H1 (cell line): ENCODE measurements at regions not wholly inside any gene's neighbourhood (a gene's known extent, or its start where the extent isn't known, plus 50 kb on each side); places are given as distances from the start of the nearest gene placed in this dataset.

Experiments
- CTCF ChIA-PET: fragments of 300-600 bp; sonication (Branson Sonifier 250); formaldehyde crosslinking; loops from one replicate; lab custom pipeline; 2021; ENCODE audit not compliant: partially characterized antibody; lab: Charles Lee
- POLR2A ChIA-PET: fragments of 300-600 bp; sonication (Branson Sonifier 250); formaldehyde crosslinking; loops from one replicate; lab custom pipeline; 2021; ENCODE audit warnings: inconsistent platforms; ENCODE audit not compliant: partially characterized antibody; lab: Charles Lee
- DNase-seq, 2 experiments: peaks; one replicate each; pipeline versions ENCODE4 v3.0.0 to v3.0.0-alpha.2; 2010 to 2022; ENCODE audit warnings: low spot score in 2 of 2, low read depth in 1 of 2, mixed read lengths in 1 of 2
- FAIRE-seq: peaks from 2 replicates; lab custom pipeline; 2011; peaks lifted over from hg19 to GRCh38; lab: Jason Lieb, UNC
- H2AFZ ChIP-seq: 2 replicates; pipeline ENCODE4 v1.8.1; 2012; ENCODE audit warnings: low read length, inconsistent platforms
- H2AK5ac ChIP-seq: 2 replicates; pipeline ENCODE4 v1.6.1; 2013; ENCODE audit warnings: low read depth, low read length
- H2BK120ac ChIP-seq: replicated peaks from 2 replicates; pipeline ENCODE3; 2013; ENCODE audit warnings: low read depth, low read length, inconsistent platforms
- H2BK12ac ChIP-seq: 2 replicates; pipeline ENCODE4 v1.6.1; 2013; ENCODE audit warnings: low read depth, low read length
- H2BK15ac ChIP-seq: 2 replicates; pipeline ENCODE4 v1.6.1; 2013; ENCODE audit warnings: low read length
- H2BK20ac ChIP-seq: 2 replicates; pipeline ENCODE4 v1.6.1; 2013; ENCODE audit warnings: low read length
- H2BK5ac ChIP-seq: 2 replicates; pipeline ENCODE4 v1.6.1; 2013; ENCODE audit warnings: low read depth, low read length
- H3K14ac ChIP-seq: 2 replicates; pipeline ENCODE4 v1.6.1; 2013; ENCODE audit warnings: inconsistent platforms; ENCODE audit not compliant: insufficient read length
- H3K18ac ChIP-seq: 2 replicates; pipeline ENCODE4 v1.6.1; 2013; ENCODE audit warnings: low read length; ENCODE audit errors: extremely low read depth
- H3K23ac ChIP-seq: 2 replicates; pipeline ENCODE4 v1.6.1; 2013; ENCODE audit warnings: inconsistent platforms; ENCODE audit not compliant: insufficient read length
- H3K23me2 ChIP-seq: 2 replicates; pipeline ENCODE4 v1.6.1; 2013; ENCODE audit warnings: low read depth, low read length
- H3K27ac ChIP-seq: 2 replicates; pipeline ENCODE4 v1.6.1; 2011; ENCODE audit warnings: low read depth, low read length, inconsistent platforms
- H3K27me3 ChIP-seq, 4 experiments: replicated peaks in 1 of 4; 1 replicate in 1 of 4; 2 replicates in 3 of 4; pipeline versions ENCODE4 v1.6.1 to v1.8.1; 2011 to 2013; ENCODE audit warnings: low read length in 3 of 4, mild to moderate bottlenecking in 3 of 4, inconsistent platforms in 2 of 4, mixed read lengths in 2 of 4, moderate library complexity in 1 of 4; ENCODE audit not compliant: control insufficient read depth in 3 of 4, insufficient read depth in 3 of 4; ENCODE audit errors: extremely low read depth in 1 of 4
- H3K36me3 ChIP-seq, 4 experiments: 2 replicates each; pipeline versions ENCODE4 v1.6.1 to v1.8.1; 2011 to 2013; ENCODE audit warnings: mild to moderate bottlenecking in 4 of 4, low read length in 3 of 4, moderate library complexity in 2 of 4, control low read depth in 1 of 4, inconsistent platforms in 1 of 4; ENCODE audit not compliant: insufficient read depth in 4 of 4, control insufficient read depth in 2 of 4
- H3K4ac ChIP-seq: replicated peaks from 2 replicates; pipeline ENCODE3; 2013; ENCODE audit warnings: low read length, low read depth, mixed read lengths, inconsistent platforms; ENCODE audit not compliant: insufficient read length
- H3K4me1 ChIP-seq, 4 experiments: replicated peaks in 1 of 4; 1 replicate in 1 of 4; 2 replicates in 3 of 4; pipeline versions ENCODE4 v1.6.1 to v1.8.1; 2011 to 2013; ENCODE audit warnings: low read length in 3 of 4, inconsistent platforms in 2 of 4, mixed read lengths in 1 of 4; ENCODE audit not compliant: insufficient read depth in 4 of 4, control insufficient read depth in 3 of 4
- H3K4me2 ChIP-seq, 2 experiments: 2 replicates each; pipeline versions ENCODE4 v1.6.1 to v1.8.1; 2011 to 2013; ENCODE audit warnings: low read depth in 2 of 2, low read length in 2 of 2, control low read depth in 1 of 2, inconsistent platforms in 1 of 2, mild to moderate bottlenecking in 1 of 2; ENCODE audit not compliant: insufficient read depth in 1 of 2
- H3K4me3 ChIP-seq, 4 experiments: fragments of 200-600, 300-600 bp in 1 of 4; sonication (generic), shearing (Covaris generic), sonication (Bioruptor Twin) in 1 of 4; 2 replicates each; pipeline versions ENCODE4 v1.5.1 to v1.8.1; 2011 to 2016; ENCODE audit warnings: low read length in 4 of 4, low read depth in 3 of 4, control low read depth in 2 of 4, inconsistent platforms in 2 of 4, mild to moderate bottlenecking in 2 of 4, mixed read lengths in 1 of 4, moderate library complexity in 1 of 4; ENCODE audit not compliant: insufficient read depth in 2 of 4; ENCODE audit errors: extremely low read depth in 1 of 4
- H3K56ac ChIP-seq: replicated peaks from 2 replicates; pipeline ENCODE3; 2013; ENCODE audit warnings: low read depth, mild to moderate bottlenecking, mixed read lengths, low read length, inconsistent platforms; ENCODE audit not compliant: insufficient read length
- H3K79me1 ChIP-seq: 2 replicates; pipeline ENCODE4 v1.6.1; 2013; ENCODE audit warnings: low read depth, low read length, control low read depth
- H3K79me2 ChIP-seq, 2 experiments: 2 replicates each; pipeline versions ENCODE4 v1.6.1 to v1.8.1; 2012 to 2013; ENCODE audit warnings: low read length in 2 of 2, mild to moderate bottlenecking in 2 of 2, inconsistent platforms in 1 of 2; ENCODE audit not compliant: insufficient read depth in 2 of 2, control insufficient read depth in 1 of 2
- H3K9ac ChIP-seq, 4 experiments: replicated peaks in 1 of 4; 1 replicate in 1 of 4; 2 replicates in 3 of 4; pipeline versions ENCODE4 v1.6.1 to v1.8.1; 2011 to 2013; ENCODE audit warnings: low read depth in 3 of 4, low read length in 3 of 4, control low read depth in 2 of 4, mild to moderate bottlenecking in 2 of 4, moderate library complexity in 2 of 4, inconsistent platforms in 1 of 4; ENCODE audit errors: extremely low read depth in 1 of 4
- H3K9me3 ChIP-seq, 2 experiments: 2 replicates each; pipeline versions ENCODE4 v1.6.1 to v1.8.1; 2012 to 2013; ENCODE audit warnings: mild to moderate bottlenecking in 2 of 2, moderate library complexity in 2 of 2, control low read depth in 1 of 2, inconsistent platforms in 1 of 2, low read depth in 1 of 2, low read length in 1 of 2, mixed read lengths in 1 of 2; ENCODE audit not compliant: insufficient read depth in 2 of 2
- H4K20me1 ChIP-seq, 2 experiments: replicated peaks in 1 of 2; 2 replicates each; pipeline versions ENCODE3 to v1.8.1; 2011 to 2013; ENCODE audit warnings: inconsistent platforms in 2 of 2, low read length in 2 of 2, mild to moderate bottlenecking in 1 of 2; ENCODE audit not compliant: insufficient read depth in 2 of 2, control insufficient read depth in 1 of 2
- H4K5ac ChIP-seq: 2 replicates; pipeline ENCODE4 v1.6.1; 2013; ENCODE audit warnings: low read length, low read depth, mixed read lengths, inconsistent platforms; ENCODE audit not compliant: insufficient read length
- H4K8ac ChIP-seq: 2 replicates; pipeline ENCODE4 v1.8.0; 2013; ENCODE audit warnings: mild to moderate bottlenecking, moderate library complexity, low read length, inconsistent platforms; ENCODE audit not compliant: insufficient read depth; ENCODE audit errors: extremely low read depth
- H4K91ac ChIP-seq: replicated peaks from 2 replicates; pipeline ENCODE3; 2013; ENCODE audit warnings: low read length, mixed read lengths, inconsistent platforms; ENCODE audit not compliant: insufficient read length
- CTBP2 ChIP-seq: IDR thresholded peaks from 2 replicates; pipeline ENCODE4 v1.7.0; 2011; ENCODE audit warnings: borderline replicate concordance, mild to moderate bottlenecking, moderate library complexity, mixed read lengths, low read length; ENCODE audit not compliant: insufficient read depth, insufficient read length
- WGBS, 2 experiments: shearing (Covaris generic) in 1 of 2; methylation state at CpG; one replicate each; pipeline versions ENCODE4 v1.1.6 to v1.1.7; 2013 to 2015; ENCODE audit warnings: low lambda C conversion rate in 2 of 2, mixed read lengths in 2 of 2, inconsistent platforms in 1 of 2, low coverage in 1 of 2, missing lambda C conversion rate in 1 of 2; ENCODE audit not compliant: insufficient replicate concordance in 2 of 2, insufficient coverage in 1 of 2, insufficient read length in 1 of 2; ENCODE audit errors: extremely low coverage in 1 of 2, missing lambda C conversion rate in 1 of 2; 5-methylcytosine and 5-hydroxymethylcytosine counted together

DNA sequence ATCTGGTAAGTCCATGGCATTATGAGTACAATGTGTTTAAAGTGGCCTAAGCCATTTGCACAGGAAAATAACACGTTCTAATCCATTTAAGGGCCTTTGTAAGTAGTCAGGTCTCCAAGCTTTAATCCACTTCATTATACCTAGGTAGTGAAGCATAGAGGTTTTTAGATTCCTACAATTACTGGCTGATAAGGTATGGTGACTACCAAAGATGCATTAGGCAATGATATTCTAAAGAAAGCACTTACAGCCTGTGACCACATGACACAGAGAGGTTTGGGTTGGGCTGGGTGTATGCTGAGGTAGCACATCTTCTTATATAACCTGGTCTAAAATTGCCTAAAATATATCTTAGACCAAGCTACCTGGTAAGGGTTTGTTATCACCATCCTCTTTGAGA is 504.4 kb downstream of the TFAP2B start:
- WGBS, 2 experiments, result 94% methylated on average over 1 of the region's 1 CpG; no CpG with 5 or more reads in 1 of the 2 experiments
- no peak for TF ChIP-seq CTBP2
- Histone ChIP-seq H2AK5ac (no peak overlapping the region), H2BK120ac (no peak overlapping the region), H4K20me1 (no peaks in the 10 kb centered on the region), H3K4me2 (no peak overlapping the region), H4K8ac (no peak overlapping the region), H3K79me2 (no peaks in the 10 kb centered on the region), H3K23ac (no peak overlapping the region), H3K14ac (no peak overlapping the region), H2BK12ac (no peak overlapping the region), H3K27me3 (no peaks in the 10 kb centered on the region), H2BK20ac (no peak overlapping the region), H3K27ac (no peak overlapping the region), H4K91ac (no peak overlapping the region), H2BK5ac (no peak overlapping the region), H3K56ac (no peak overlapping the region), H3K9ac (no peak overlapping the region), H3K4ac (no peak overlapping the region), H3K4me3 (no peak overlapping the region), H4K5ac (no peak overlapping the region), H2AFZ (no peak overlapping the region), H3K79me1 (no peaks in the 10 kb centered on the region), H3K9me3 (no peaks in the 10 kb centered on the region), H3K23me2 (no peaks in the 10 kb centered on the region), H3K36me3 (no peaks in the 10 kb centered on the region), H3K4me1 (0 out of 7 replicates have a peak, but pooled peaks cover 0 to 2% (median 0%) of the 10 kb centered on the region in 4 experiments), H3K18ac (no peak overlapping the region), H2BK15ac (no peak overlapping the region)
- FAIRE-seq (no peak), DNase-seq (no peak)
- ChIA-PET POLR2A (no interaction called here), CTCF (interaction anchor here (1.0 kb wide), 1 partner anchor 14 kb away, joined by 5 read pairs; no protein-coding TSS in a partner anchor)
